Body of pancreas (tissue), 4 donors: ENCODE measurements at regions not wholly inside any gene's neighbourhood (a gene's known extent, or its start where the extent isn't known, plus 50 kb on each side); places are given as distances from the start of the nearest gene placed in this dataset.

Experiments
- ATAC-seq: fragments of 150-250 bp; one replicate; pipeline ENCODE4 v1.9.1; 2016
- DNase-seq, 4 donors: peaks; one replicate each; pipeline ENCODE4 v3.0.0-alpha.2; 2019
- H3K27ac ChIP-seq, 4 donors: fragments of 200-600 bp; sonication (generic); 1 replicate in 3 of 4; 2 replicates in 1 of 4; pipeline versions ENCODE4 v1.5.1 to v1.6.1; 2016 to 2019; ENCODE audit warnings: mild to moderate bottlenecking in 1 of 4, mixed read lengths in 1 of 4, moderate library complexity in 1 of 4
- H3K27me3 ChIP-seq, 2 donors: fragments of 200-600 bp; sonication (generic); one replicate each; pipeline ENCODE4 v1.6.0; 2016; ENCODE audit warnings: mild to moderate bottlenecking in 1 of 2
- H3K36me3 ChIP-seq, 2 donors: fragments of 200-600 bp; sonication (generic); replicated peaks in 1 of 2; 2 replicates each; pipeline ENCODE4 v1.5.1; 2016; ENCODE audit warnings: low read depth in 2 of 2; ENCODE audit not compliant: insufficient read depth in 1 of 2
- H3K4me1 ChIP-seq: fragments of 200-600 bp; sonication (generic); one replicate; pipeline ENCODE4 v1.6.0; 2016
- H3K4me3 ChIP-seq, 2 donors: fragments of 200-600 bp; sonication (generic); 1 replicate in 1 of 2; 2 replicates in 1 of 2; pipeline ENCODE4 v1.5.1; 2016 to 2019
- H3K9me3 ChIP-seq, 3 donors: fragments of 200-600 bp; sonication (generic); 1 replicate in 2 of 3; 2 replicates in 1 of 3; pipeline ENCODE4 v1.5.1; 2016
- POLR2A ChIP-seq, 3 donors: fragments of 450-650 bp; IDR thresholded peaks; one replicate each; pipeline ENCODE4 v1.6.1; 2016; ENCODE audit warnings: antibody characterized with exemption in 3 of 3, mild to moderate bottlenecking in 2 of 3
- WGBS, 2 donors: methylation state at CpG; one replicate each; pipeline ENCODE4 v1.1.5; 2017; 5-methylcytosine and 5-hydroxymethylcytosine counted together
- intact Hi-C: fragments of 100-400 bp; cut with DNase I; formaldehyde crosslinking; loops from one replicate; pipeline ENCODE4 v1.15.1; 2023
- TF ChIP-seq, protein P1 (sequence below), 7 experiments: fragments of 450-650 bp in 4 of 7; fragments of 200-600 bp in 3 of 7; sonication (generic) in 3 of 7; IDR thresholded peaks; one replicate each; pipeline ENCODE4 v1.5.1; 2016 to 2019; ENCODE audit warnings: antibody characterized with exemption in 7 of 7

DNA sequence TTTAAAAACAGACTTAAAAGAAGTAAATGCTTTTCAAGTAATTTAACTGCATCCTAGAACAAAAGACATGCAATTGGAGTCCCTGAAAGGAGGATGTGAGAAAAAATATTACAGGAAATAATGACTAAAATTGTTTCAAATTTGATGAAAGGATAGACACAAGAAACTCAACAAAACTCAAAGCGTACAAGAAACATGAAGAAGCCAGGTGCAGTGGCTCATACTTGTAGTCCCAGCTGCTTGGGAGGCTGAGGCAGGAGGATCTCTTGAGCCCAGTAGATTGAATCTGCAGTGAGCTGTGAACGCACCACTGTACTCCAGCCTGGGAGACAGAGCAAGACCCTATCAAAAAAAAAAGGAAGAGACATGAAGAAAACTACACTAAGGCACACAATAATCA lies 118.1 kb upstream of the SLC39A10 start:
- Histone ChIP-seq H3K9me3 (no peaks in the 10 kb centered on the region), H3K27ac (no peak overlapping the region), H3K36me3 (no peaks in the 10 kb centered on the region), H3K4me1 (no peaks in the 10 kb centered on the region), H3K4me3 (no peak overlapping the region), H3K27me3 (no peaks in the 10 kb centered on the region)
- DNase-seq, result no peak
- no peak for ATAC-seq
- TF ChIP-seq, protein P1, sequence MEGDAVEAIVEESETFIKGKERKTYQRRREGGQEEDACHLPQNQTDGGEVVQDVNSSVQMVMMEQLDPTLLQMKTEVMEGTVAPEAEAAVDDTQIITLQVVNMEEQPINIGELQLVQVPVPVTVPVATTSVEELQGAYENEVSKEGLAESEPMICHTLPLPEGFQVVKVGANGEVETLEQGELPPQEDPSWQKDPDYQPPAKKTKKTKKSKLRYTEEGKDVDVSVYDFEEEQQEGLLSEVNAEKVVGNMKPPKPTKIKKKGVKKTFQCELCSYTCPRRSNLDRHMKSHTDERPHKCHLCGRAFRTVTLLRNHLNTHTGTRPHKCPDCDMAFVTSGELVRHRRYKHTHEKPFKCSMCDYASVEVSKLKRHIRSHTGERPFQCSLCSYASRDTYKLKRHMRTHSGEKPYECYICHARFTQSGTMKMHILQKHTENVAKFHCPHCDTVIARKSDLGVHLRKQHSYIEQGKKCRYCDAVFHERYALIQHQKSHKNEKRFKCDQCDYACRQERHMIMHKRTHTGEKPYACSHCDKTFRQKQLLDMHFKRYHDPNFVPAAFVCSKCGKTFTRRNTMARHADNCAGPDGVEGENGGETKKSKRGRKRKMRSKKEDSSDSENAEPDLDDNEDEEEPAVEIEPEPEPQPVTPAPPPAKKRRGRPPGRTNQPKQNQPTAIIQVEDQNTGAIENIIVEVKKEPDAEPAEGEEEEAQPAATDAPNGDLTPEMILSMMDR (IDR thresholded peaks at IDR 0.05), result no peak
- TF ChIP-seq POLR2A (IDR thresholded peaks at IDR 0.05), result no peak
- 91 to 95% methylated on average over 2 of the region's 2 CpGs for WGBS, 2 donors
- intact Hi-C loops, result no loop called here

DNA sequence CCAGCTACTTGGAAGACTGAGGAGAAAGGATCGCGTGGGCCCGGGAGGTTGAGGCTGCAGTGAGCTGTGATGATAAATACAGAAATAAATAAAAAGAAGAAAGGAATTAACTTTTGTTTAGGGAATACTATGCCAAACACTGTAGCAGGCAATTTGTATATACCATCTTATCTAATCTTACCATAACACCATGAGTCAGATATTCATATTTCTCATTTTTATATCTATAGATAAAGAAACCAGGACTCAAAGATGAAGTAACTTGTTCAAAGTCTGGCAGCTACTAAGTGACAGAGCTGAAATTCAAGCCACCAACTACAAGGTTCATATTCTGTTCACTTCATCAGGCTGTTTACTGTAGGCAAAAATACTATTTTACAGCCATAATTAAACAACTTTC lies 119.2 kb upstream of the SLC39A10 start:
- H3K36me3 ChIP-seq, result no peaks in the 10 kb centered on the region
- WGBS, 2 donors, result 96 to 99% methylated on average over 3 of the region's 3 CpGs
- H3K4me1 ChIP-seq, result no peaks in the 10 kb centered on the region
- H3K9me3 ChIP-seq, result no peaks in the 10 kb centered on the region
- no peak for DNase-seq
- no peak overlapping the region for H3K4me3 ChIP-seq
- intact Hi-C loops, result no loop called here
- ATAC-seq, result no peak
- no peaks in the 10 kb centered on the region for H3K27me3 ChIP-seq
- TF ChIP-seq, protein P1 (IDR thresholded peaks at IDR 0.05), result no peak
- TF ChIP-seq POLR2A (IDR thresholded peaks at IDR 0.05), result no peak
- no peak overlapping the region for H3K27ac ChIP-seq

- H3K27me3 ChIP-seq, result no peaks in the 10 kb centered on the region
- H3K9me3 ChIP-seq, result no peaks in the 10 kb centered on the region
- intact Hi-C loops, result no loop called here
- ATAC-seq (no peak), DNase-seq (no peak)
- 35 to 50% methylated on average over 2 of the region's 2 CpGs for WGBS, 2 donors
- H3K4me1 ChIP-seq, result no peaks in the 10 kb centered on the region
- H3K27ac ChIP-seq, result no peak overlapping the region
- H3K4me3 ChIP-seq, result no peak overlapping the region
- no peaks in the 10 kb centered on the region for H3K36me3 ChIP-seq
- no peak for TF ChIP-seq POLR2A (IDR thresholded peaks at IDR 0.05)
- TF ChIP-seq, protein P1 (IDR thresholded peaks at IDR 0.05), result no peak
These were observed 120.1 kb upstream of the SLC39A10 start for GRCh38 chr2:195536906-195537305.

DNA sequence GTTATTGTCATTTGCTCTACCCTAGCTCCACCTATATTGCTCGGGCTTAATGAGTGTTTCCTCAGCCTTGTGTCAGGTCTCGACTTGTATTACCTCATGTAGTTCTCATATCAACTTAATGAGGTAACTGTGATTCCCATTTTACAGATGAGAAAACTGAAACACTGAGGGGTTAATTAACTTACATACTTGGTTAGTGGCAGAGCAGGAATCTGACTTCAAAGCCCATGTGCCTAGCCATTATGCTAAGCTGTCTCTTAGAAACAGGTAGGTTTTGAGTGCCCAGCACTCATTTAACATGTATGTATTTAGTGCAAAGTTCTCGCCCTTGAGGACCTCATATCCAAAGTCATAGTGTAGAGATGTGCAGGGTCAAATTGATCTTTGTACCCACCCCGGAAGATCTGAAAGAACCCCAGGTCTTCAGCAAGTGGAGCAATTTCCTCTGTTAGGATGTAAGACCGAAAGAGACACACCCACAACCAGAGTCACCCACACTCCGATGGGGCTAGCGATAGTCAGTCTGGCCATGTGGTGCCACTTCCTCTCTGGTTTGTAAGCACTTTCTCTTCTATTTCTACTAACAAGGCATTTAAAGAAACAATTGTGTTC lies 121.0 kb upstream of the SLC39A10 start:
- no peaks in the 10 kb centered on the region for H3K27me3 ChIP-seq
- DNase-seq (peak in 1 of 4 donors; percentile 48), ATAC-seq (no peak)
- H3K9me3 ChIP-seq, result no peaks in the 10 kb centered on the region
- 67 to 92% methylated on average over 7 of the region's 7 CpGs for WGBS, 2 donors
- intact Hi-C loops, result no loop called here
- H3K4me1 ChIP-seq, result no peaks in the 10 kb centered on the region
- TF ChIP-seq POLR2A (IDR thresholded peaks at IDR 0.05), result no peak
- TF ChIP-seq, protein P1 (IDR thresholded peaks at IDR 0.05), result no peak
- no peaks in the 10 kb centered on the region for H3K36me3 ChIP-seq
- no peak overlapping the region for H3K4me3 ChIP-seq
- H3K27ac ChIP-seq, result no peak overlapping the region

DNA sequence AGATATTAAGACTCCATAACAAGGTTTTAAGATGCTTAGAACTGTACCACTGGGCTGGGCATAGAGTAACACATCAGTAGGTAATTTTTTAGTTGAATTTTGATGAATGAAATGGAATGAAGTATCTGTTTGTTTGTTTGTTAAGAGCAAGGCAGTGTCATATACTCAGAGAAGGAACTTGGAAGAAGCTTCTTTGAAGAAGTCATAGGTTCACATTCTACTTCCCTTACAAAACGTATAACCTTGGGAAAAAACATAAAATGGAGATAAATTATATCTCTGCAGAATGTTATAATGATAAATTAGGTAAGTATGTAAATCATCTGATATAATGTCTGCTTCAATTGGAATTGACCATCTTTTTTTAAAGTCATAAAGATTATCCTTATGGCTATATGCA lies 122.1 kb upstream of the SLC39A10 start:
- no peak overlapping the region for H3K27ac ChIP-seq

More for the DNA sequence above, 122.1 kb upstream of the SLC39A10 start:
- Histone ChIP-seq H3K4me1 (no peaks in the 10 kb centered on the region), H3K9me3 (no peaks in the 10 kb centered on the region), H3K36me3 (no peaks in the 10 kb centered on the region), H3K27me3 (no peaks in the 10 kb centered on the region), H3K4me3 (no peak overlapping the region)
- no peak for ATAC-seq
- TF ChIP-seq, protein P1 (IDR thresholded peaks at IDR 0.05), result no peak
- no peak for TF ChIP-seq POLR2A (IDR thresholded peaks at IDR 0.05)
- intact Hi-C loops, result no loop called here
- 61 to 64% methylated on average over 1 of the region's 1 CpG for WGBS, 2 donors
- DNase-seq, result no peak
